ENCODE measurements at regions not wholly inside any gene's neighbourhood (a gene's known extent, or its start where the extent isn't known, plus 50 kb on each side); places are given as distances from the start of the nearest gene placed in this dataset.

DNA sequence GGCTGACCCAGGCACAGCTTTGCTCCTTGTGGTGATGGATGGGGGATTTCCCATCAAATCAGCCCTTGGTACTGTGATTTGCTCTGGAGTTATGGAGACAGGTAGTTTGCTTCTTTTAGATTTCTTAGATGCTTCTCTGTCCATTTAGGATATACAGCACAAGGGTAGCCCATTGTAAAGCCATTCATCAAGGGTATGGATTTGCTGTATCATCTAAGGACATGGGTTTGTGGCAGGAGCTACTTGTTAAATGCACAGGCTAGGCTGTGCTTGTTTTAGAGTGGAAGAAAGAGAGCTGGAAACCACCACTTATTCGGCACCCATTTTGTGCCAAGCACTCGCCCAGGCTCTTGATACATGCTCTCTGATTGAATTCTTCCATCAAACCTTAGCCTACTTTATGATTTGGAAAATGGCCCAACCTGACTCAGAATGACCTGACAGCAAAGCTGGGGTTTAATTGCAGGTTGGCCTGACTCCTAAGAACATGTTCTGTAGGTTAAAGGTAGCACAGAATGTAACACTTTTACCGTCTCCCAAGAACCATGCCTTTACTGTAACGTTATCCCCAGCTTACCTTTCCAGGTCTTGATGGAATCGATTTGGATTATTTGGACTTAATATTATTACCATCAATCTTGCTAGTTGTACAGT is 168.0 kb downstream of the SNX10 start:
- DNase-seq, result no peak

DNA sequence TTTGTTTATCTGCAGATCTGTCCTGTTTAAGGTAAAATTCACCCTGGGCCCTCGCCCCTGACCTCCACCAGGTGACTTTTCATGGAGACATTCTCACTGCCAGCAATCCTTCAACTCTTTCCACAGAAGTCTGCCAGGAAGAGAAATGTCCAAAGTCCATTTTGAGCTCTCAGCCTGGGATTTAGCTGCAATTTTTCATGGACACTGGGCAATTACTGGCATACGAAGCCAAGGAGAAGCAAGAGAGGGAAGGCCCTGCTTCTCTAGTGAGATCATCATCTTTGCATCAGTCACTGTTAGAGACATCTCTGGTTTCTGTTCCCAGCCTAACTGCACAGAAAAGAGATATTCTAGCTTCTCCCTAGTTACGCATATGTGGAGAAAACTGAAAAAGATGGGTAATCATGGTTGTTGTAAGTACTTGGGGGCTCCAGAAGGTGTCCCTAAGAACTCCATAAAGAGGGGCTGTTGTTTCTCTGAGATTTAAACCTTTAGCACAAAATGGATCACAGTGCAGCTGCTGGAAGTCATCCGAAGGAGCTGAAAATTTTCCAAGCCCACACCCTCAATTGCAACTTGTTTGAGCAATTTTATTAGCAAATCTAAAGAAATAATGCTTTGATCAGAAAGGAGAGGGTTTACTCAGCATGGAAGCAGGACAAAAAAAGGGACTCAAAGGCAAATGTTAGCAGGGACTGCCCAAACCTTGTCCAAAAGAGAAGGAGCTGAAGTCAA is 168.9 kb downstream of the SNX10 start:
- no peak for DNase-seq

GRCh38 chr7:26461518-26461917 is 169.9 kb downstream of the SNX10 start:
- DNase-seq, result peak; percentile 82

DNA sequence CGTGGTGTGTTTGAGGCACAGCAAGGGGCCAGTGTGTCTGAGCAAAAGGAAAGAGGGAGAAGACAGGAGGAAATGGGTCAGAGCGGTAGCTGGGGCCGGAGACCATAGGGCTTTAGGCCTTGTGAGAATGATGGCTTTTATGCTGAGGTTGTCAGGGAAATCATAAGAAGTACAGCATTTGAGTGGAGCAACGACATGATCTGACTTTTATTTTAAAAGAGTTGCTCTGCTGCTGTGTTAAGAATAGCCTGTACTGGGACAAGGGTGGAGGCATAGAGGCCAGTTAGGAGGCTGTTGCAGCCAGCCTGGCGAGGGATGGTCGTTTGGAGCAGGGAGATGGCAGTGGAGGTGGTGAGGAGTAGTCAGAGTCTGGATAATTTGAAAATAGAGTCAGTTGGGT is 174.3 kb downstream of the SNX10 start:
- DNase-seq, result no peak

DNA sequence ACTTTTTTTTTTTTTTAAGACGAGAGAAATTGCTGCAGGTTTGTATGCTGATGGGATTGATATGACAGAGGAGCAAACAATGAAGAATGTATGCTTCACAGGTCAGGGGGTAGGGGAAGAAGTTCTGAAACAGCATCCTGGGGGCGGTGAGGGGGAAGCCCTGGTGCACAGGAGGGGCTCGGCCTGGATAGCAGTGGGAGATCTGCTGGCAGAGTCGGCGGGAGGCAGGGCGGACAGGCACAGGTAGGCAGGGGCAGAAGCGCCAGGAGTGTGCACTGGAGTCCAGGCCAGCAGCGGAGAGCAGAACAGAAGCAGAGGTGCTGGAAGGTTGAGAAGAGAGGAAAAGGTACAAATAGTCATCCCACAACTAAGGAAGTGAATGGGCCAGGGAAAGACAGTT is 175.4 kb downstream of the SNX10 start:
- DNase-seq, result no peak

DNA sequence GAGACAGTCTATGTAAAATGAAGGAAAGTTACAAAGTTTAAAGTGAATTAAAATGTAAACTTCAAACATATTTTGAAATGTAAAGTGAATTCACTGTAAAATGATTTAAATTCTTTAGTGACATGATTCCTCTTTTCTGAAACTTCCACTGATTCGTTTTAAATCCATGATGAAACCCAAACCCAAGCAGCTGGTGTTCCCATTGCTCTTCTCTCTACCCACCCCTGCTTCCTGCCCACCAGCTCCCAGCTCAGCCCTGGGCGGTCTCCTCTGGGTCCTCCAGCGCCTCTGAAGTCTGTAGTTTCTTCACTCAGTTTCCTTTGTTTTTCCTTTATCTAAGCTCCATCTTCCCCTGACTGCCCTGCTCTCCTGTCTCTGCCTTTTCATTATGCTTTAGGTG is 175.9 kb downstream of the SNX10 start:
- DNase-seq, result no peak

DNA sequence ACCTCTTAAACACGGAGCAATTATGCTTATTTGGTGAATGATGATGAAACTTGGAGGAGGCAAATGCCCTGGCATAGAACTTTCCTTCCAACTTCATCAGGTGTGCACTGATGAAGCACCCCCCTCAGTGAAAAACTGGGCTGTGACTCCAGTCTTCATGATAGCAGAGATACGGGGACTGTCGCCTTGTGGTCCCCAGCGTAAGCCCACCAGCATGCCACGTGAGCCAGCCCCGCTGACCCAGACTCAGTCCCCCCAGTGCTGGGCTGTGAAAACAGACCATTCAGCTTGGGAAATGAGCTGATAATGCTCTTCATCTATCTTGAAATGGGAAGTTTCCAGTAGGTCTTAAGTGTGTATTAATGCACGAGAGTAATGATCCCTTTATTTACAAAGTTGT is 177.0 kb downstream of the SNX10 start:
- no peak for DNase-seq

DNA sequence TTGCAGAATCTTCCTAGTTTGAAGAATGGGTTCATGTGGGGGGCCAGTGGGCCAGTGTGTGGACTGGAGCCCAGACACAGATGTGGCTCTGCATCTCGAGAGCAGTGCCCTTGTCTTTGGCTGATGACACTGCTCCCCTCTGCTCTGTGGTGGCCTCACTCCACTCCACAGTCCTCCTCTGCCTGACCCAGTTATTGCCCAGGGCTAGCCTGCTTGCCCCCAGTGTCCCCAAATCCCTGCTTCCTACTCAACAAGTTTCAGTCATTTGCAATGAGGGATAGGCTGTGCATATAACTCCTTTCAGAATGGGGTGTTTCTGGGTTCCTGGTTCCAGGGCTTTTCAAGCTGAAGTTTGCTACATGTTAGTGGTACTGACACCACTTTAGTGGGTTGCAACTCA is 177.5 kb downstream of the SNX10 start:
- no peak for DNase-seq

GRCh38 chr7:26470691-26471090 is 179.0 kb downstream of the SNX10 start:
- DNase-seq, result no peak

GRCh38 chr7:26471306-26472075 is 179.8 kb downstream of the SNX10 start:
- no peak for DNase-seq

- no peak for DNase-seq
Measured at GRCh38 chr7:26472971-26473370, 181.3 kb downstream of the SNX10 start.

DNA sequence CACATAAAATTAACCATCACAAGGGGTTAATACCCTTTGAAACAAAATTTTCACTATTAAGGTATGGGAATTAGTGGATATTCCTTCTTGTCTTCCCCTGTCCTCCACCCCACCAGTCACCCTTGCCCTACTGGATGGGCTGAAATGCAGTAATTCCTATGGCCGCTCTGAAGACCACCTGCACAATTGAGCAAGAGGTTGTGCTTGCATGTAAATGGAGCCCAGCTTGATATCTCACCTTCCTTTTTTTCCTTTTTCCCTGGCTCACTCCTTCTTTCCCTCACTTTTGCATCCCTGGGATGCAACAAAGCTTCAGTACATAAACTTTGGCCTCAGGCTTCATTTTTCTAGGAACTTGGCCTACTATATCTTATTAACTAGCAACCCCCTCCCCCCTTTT is 184.6 kb downstream of the SNX10 start:
- DNase-seq, result no peak

- no peak for DNase-seq
Measured at GRCh38 chr7:26477381-26477990, 185.8 kb downstream of the SNX10 start.

DNA sequence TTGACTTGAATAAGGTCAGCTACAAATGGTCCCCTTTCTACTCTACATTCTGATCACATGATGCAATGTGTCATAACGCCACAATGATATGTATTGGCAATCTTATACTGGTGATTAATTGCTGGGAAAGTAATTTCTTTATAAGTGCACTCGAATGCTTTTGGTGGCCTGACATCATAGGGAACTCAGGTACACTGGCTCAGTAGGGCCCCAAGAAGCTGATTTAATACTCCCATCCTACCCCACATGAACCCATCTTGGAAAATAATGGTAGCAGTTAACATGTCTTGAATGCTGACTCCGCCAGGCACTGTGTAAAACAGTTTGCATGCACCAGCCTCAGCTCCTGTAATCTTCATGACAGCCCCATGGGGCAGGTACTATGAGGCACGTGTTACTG is 186.9 kb downstream of the SNX10 start:
- no peak for DNase-seq

DNA sequence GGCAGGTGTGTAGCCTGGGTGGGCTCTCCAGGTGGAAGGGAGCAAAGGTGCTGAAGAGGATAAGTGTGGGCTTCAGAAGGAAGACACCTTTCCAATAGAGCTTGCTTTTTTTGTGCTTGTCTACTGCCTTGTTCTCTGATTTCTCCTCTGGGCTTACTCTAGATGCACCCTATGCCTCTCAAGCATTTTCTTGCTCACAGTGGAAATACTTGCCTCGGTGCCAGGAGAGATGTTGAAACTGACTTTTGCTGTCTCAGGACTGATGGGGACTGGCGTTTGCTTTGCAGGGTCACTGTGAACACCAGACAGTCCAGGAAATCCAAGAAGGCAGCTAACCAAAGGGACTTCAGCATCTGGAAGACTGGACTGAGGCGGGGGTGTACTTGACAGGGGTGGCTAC is 187.9 kb downstream of the SNX10 start:
- no peak for DNase-seq

- DNase-seq, result no peak
Measured at GRCh38 chr7:26480156-26480555, 188.5 kb downstream of the SNX10 start.

DNA sequence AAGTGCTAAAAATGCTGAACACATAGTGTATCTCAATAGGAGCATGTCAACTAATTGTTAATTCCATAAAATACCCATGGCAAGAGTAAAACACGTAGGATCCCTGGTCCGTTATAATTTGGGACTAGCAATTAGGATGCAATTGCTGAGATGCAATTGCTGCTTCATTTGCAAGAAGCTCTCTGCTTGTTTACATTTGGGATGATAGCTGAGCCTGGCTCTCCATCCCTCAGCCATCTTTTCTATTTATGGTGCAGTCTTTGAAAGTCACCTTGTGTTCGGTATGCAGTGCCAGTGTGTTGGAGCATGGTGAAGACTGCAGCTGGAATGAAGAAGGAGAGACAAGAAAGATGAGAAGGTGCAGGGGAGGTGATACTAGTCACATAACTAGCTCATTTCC is 191.3 kb downstream of the SNX10 start:
- no peak for DNase-seq

DNA sequence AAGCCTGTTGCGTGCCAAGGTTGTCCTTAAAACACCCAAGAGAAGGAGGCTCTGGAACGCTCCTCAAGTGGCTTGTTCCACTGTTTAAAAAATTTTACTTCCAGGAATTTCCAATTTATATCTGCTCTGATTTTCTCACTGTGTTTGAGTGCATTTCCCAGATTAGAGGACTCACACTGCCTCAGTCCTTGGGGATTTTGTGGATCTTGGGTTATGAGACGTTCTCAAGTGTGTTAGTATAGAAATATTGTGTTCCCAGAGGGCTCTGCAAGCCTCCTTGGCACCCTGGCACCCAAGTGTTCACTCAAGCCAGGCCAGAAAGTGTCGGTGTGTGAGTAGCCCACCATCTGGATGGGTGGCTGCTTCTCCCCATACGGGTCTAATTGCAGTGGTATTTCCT is 192.2 kb downstream of the SNX10 start:
- DNase-seq, result no peak

- DNase-seq, result no peak
Measured at GRCh38 chr7:26485367-26485934, 193.8 kb downstream of the SNX10 start.

DNA sequence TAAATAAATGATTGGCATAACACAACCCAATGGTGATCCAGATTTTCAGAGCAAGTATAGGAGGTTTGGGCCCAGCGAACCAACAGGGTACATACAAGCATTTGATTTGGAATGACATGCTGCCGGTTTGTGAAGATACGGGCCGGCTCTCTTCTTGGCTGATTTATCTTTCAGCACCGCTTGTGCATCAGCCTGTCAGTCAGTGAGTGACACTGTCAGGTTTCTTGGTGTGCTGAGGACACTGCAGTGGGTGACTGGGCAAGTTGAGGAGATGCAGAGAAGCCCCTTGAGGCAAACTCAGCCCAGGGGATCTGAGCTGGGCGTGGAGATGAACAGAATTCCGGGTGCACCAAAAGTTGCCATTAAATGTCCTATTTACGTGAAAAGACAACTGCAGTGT is 194.5 kb downstream of the SNX10 start:
- no peak for DNase-seq

GRCh38 chr7:26487780-26488515 is 196.3 kb downstream of the SNX10 start:
- DNase-seq, result no peak

DNA sequence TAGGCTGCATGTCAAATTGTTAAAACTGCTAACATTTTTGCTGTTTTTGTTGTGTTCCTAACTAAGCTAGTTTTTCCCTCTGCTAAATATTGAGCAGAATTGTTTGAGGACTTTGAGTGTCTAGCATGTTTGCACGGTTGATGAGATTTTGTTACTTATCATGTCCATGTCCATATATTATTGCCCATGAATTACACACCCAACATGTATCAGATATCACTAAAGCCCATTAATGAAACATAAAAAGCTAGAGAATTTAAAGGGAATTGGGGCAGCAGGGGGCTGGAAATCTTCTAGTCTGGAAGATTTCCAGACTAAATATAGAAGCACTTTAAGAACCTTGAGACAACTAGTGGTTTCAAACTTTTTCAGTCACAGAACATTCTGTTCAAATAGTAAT is 197.7 kb downstream of the SNX10 start:
- no peak for DNase-seq
